ENCODE measurements at regions not wholly inside any gene's neighbourhood (a gene's known extent, or its start where the extent isn't known, plus 50 kb on each side); places are given as distances from the start of the nearest gene placed in this dataset.

DNA sequence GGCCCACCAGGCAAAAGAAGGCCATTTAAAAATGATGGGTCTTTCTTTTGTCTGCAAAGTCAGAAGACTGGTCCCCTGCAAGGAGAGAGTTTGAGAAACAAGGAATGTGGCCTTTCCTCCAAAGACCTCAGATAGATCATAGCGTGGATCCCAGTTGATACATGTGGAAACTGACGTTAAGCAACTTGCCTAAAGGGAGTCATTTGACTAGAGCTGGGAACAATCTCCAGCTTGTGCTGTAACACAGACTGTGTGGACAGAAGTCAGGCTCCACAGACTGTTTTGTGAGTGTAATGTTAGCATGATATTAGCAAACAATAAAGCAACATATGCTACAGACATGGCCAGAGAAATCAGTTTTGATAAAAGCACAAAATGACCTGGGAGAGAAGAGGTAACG lies 140.4 kb upstream of the CITED2 start:
- no peak overlapping the region for H3K4me3 ChIP-seq (ENCODE audit: low read length)
- no peaks in the 10 kb centered on the region for H3F3A ChIP-seq (ENCODE audit: insufficient read depth, low read length, poor library complexity, severe bottlenecking)
- no peaks in the 10 kb centered on the region for H3K9me2 ChIP-seq (ENCODE audit: insufficient read depth, low read length)
- no peaks in the 10 kb centered on the region for H3K27me3 ChIP-seq (ENCODE audit: insufficient read depth, low read depth, low read length)
- no peak overlapping the region for H3K27ac ChIP-seq (ENCODE audit: low read length)
- no peak for TF ChIP-seq SMC3 (conservative IDR thresholded peaks at IDR 0.05; ENCODE audit: poor library complexity)
- TF ChIP-seq, protein P1, sequence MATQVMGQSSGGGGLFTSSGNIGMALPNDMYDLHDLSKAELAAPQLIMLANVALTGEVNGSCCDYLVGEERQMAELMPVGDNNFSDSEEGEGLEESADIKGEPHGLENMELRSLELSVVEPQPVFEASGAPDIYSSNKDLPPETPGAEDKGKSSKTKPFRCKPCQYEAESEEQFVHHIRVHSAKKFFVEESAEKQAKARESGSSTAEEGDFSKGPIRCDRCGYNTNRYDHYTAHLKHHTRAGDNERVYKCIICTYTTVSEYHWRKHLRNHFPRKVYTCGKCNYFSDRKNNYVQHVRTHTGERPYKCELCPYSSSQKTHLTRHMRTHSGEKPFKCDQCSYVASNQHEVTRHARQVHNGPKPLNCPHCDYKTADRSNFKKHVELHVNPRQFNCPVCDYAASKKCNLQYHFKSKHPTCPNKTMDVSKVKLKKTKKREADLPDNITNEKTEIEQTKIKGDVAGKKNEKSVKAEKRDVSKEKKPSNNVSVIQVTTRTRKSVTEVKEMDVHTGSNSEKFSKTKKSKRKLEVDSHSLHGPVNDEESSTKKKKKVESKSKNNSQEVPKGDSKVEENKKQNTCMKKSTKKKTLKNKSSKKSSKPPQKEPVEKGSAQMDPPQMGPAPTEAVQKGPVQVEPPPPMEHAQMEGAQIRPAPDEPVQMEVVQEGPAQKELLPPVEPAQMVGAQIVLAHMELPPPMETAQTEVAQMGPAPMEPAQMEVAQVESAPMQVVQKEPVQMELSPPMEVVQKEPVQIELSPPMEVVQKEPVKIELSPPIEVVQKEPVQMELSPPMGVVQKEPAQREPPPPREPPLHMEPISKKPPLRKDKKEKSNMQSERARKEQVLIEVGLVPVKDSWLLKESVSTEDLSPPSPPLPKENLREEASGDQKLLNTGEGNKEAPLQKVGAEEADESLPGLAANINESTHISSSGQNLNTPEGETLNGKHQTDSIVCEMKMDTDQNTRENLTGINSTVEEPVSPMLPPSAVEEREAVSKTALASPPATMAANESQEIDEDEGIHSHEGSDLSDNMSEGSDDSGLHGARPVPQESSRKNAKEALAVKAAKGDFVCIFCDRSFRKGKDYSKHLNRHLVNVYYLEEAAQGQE (IDR thresholded peaks at IDR 0.05; ENCODE audit: borderline replicate concordance): no peak
- no peak for TF ChIP-seq EZH2 (IDR thresholded peaks at IDR 0.05; ENCODE audit: borderline replicate concordance, insufficient read depth, low read length, poor library complexity, severe bottlenecking)
- no peak for TF ChIP-seq RAD21 (conservative IDR thresholded peaks at IDR 0.05)
- TF ChIP-seq, protein P2, sequence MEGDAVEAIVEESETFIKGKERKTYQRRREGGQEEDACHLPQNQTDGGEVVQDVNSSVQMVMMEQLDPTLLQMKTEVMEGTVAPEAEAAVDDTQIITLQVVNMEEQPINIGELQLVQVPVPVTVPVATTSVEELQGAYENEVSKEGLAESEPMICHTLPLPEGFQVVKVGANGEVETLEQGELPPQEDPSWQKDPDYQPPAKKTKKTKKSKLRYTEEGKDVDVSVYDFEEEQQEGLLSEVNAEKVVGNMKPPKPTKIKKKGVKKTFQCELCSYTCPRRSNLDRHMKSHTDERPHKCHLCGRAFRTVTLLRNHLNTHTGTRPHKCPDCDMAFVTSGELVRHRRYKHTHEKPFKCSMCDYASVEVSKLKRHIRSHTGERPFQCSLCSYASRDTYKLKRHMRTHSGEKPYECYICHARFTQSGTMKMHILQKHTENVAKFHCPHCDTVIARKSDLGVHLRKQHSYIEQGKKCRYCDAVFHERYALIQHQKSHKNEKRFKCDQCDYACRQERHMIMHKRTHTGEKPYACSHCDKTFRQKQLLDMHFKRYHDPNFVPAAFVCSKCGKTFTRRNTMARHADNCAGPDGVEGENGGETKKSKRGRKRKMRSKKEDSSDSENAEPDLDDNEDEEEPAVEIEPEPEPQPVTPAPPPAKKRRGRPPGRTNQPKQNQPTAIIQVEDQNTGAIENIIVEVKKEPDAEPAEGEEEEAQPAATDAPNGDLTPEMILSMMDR (IDR thresholded peaks at IDR 0.05; ENCODE audit: poor library complexity, severe bottlenecking): no peak
- no peak for TF ChIP-seq TAF1 (IDR thresholded peaks at IDR 0.05; ENCODE audit: low read depth)
- no peak for TF ChIP-seq POLR2AphosphoS5 (IDR thresholded peaks at IDR 0.05)
- no peak for TF ChIP-seq MXI1 (conservative IDR thresholded peaks at IDR 0.05; ENCODE audit: poor library complexity, severe bottlenecking)
- no peak for TF ChIP-seq EP300 (conservative IDR thresholded peaks at IDR 0.05; ENCODE audit: poor library complexity, severe bottlenecking)
- no peak overlapping the region for H3K9ac ChIP-seq (ENCODE audit: low read length)
- no peaks in the 10 kb centered on the region for H3K9me3 ChIP-seq (ENCODE audit: low read length)
- no peak overlapping the region for H2AFZ ChIP-seq (ENCODE audit: low read depth, low read length)
- H3K79me2 ChIP-seq (replicated peaks; ENCODE audit: insufficient read depth, low read length): no peaks in the 10 kb centered on the region
- no peaks in the 10 kb centered on the region for H3K36me3 ChIP-seq (ENCODE audit: insufficient read depth, low read length)
- H4K20me1 ChIP-seq (ENCODE audit: insufficient read depth): no peaks in the 10 kb centered on the region
- H3K4me2 ChIP-seq (ENCODE audit: low read length): no peak overlapping the region

DNA sequence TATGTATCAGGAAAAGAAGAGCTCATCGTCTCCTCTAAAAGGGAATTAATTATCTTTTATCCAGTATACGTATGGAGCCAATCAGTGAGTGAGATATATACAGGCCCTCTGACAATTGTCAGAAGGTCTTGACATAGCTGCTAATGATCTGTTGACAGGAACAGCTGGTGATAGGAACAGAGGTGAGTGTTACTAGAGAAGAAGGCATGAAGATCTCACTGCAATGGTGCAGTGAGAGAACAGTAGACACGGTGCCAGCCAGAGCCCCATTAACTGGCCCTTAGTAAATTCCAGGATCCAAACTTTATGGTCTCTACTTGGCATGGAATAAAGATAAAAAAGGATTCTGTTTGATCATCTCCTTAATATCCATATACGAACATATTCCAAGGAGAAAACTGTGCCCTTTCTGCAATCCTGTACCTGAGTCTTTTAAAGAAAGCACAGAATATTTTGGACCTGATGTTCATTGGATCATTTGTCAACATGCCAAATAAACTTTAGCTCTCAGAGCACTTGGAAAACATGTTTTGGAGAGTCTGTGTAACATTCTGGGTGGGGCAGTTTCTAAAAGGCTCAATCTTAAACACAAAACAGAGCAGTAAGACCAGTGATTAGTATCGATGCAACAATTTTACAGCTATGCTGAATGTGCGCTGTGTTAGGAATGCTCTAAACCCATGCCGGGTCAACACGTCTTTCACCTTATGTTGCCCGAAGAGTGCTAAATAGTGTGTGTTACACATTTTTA lies 135.8 kb upstream of the CITED2 start:
- Histone ChIP-seq H3K79me2 (replicated peaks; ENCODE audit: insufficient read depth, low read length) (no peaks in the 10 kb centered on the region), H3K27me3 (ENCODE audit: insufficient read depth, low read depth, low read length) (no peaks in the 10 kb centered on the region), H3K9me2 (ENCODE audit: insufficient read depth, low read length) (no peaks in the 10 kb centered on the region), H3F3A (ENCODE audit: insufficient read depth, low read length, poor library complexity, severe bottlenecking) (no peaks in the 10 kb centered on the region), H3K4me3 (ENCODE audit: low read length) (no peak overlapping the region), H3K27ac (ENCODE audit: low read length) (no peak overlapping the region), H3K36me3 (ENCODE audit: insufficient read depth, low read length) (no peaks in the 10 kb centered on the region), H2AFZ (ENCODE audit: low read depth, low read length) (no peak overlapping the region), H4K20me1 (ENCODE audit: insufficient read depth) (no peaks in the 10 kb centered on the region), H3K9ac (ENCODE audit: low read length) (no peak overlapping the region), H3K4me2 (ENCODE audit: low read length) (no peak overlapping the region), H3K9me3 (ENCODE audit: low read length) (no peaks in the 10 kb centered on the region)
- TF ChIP-seq TAF1 (IDR thresholded peaks at IDR 0.05; ENCODE audit: low read depth) (no peak), SMC3 (conservative IDR thresholded peaks at IDR 0.05; ENCODE audit: poor library complexity) (no peak), EZH2 (IDR thresholded peaks at IDR 0.05; ENCODE audit: borderline replicate concordance, insufficient read depth, low read length, poor library complexity, severe bottlenecking) (no peak), POLR2AphosphoS5 (IDR thresholded peaks at IDR 0.05) (no peak), RAD21 (conservative IDR thresholded peaks at IDR 0.05) (no peak), EP300 (conservative IDR thresholded peaks at IDR 0.05; ENCODE audit: poor library complexity, severe bottlenecking) (no peak), MXI1 (conservative IDR thresholded peaks at IDR 0.05; ENCODE audit: poor library complexity, severe bottlenecking) (no peak)
- TF ChIP-seq, protein P1 (IDR thresholded peaks at IDR 0.05; ENCODE audit: borderline replicate concordance): no peak
- TF ChIP-seq, protein P2 (IDR thresholded peaks at IDR 0.05; ENCODE audit: poor library complexity, severe bottlenecking): no peak

Measured in neural cell (in vitro differentiated cells).